ENCODE measurements at regions not wholly inside any gene's neighbourhood (a gene's known extent, or its start where the extent isn't known, plus 50 kb on each side); places are given as distances from the start of the nearest gene placed in this dataset.

DNA sequence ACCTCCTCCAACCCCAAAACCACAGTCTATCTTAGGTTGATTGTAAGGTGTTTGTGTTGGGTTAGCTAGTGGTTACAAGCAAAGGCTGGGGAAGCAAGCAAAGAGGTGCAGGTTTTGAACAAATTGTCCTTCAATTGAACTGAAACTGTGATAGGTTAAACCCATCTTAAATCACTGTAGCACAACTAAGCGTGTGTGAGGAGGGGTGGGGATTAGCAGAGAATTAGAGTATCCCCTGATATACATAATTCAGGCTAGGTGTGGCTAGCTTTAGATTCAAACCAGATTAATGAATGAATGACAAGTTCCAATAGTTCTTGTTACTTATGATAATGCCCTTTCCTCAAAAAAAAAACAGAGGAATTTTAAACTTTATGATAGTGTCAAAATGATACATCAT, 191.0 kb upstream of the POF1B start:
- TF ChIP-seq, protein P1, sequence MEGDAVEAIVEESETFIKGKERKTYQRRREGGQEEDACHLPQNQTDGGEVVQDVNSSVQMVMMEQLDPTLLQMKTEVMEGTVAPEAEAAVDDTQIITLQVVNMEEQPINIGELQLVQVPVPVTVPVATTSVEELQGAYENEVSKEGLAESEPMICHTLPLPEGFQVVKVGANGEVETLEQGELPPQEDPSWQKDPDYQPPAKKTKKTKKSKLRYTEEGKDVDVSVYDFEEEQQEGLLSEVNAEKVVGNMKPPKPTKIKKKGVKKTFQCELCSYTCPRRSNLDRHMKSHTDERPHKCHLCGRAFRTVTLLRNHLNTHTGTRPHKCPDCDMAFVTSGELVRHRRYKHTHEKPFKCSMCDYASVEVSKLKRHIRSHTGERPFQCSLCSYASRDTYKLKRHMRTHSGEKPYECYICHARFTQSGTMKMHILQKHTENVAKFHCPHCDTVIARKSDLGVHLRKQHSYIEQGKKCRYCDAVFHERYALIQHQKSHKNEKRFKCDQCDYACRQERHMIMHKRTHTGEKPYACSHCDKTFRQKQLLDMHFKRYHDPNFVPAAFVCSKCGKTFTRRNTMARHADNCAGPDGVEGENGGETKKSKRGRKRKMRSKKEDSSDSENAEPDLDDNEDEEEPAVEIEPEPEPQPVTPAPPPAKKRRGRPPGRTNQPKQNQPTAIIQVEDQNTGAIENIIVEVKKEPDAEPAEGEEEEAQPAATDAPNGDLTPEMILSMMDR (tag by site-specific recombination; IDR thresholded peaks at IDR 0.05), result no peak
- TF ChIP-seq ZNF10 (tag by site-specific recombination; IDR thresholded peaks at IDR 0.05) (no peak), KLF10 (tag by site-specific recombination; IDR thresholded peaks at IDR 0.05) (no peak)
